SK-N-SH treated with all-trans-retinoic acid at 6 μM for 48 hours (cell line): ENCODE measurements at regions not wholly inside any gene's neighbourhood (a gene's known extent, or its start where the extent isn't known, plus 50 kb on each side); places are given as distances from the start of the nearest gene placed in this dataset.

Source experiments
- ARNTL ChIP-seq: fragments of 450-650 bp; formaldehyde crosslinking; IDR thresholded peaks from 2 replicates; pipeline ENCODE4 v1.5.0; 2020; ENCODE audit warnings: low read depth, mild to moderate bottlenecking, moderate library complexity, borderline replicate concordance
- BACH2 ChIP-seq: fragments of 250-450 bp; sonication (Bioruptor Pico); IDR thresholded peaks from 2 replicates; pipeline ENCODE4 v1.9.0; 2021; ENCODE audit warnings: mild to moderate bottlenecking, borderline replicate concordance
- CSDC2 ChIP-seq: fragments of 250-450 bp; sonication (Bioruptor Pico); IDR thresholded peaks from 2 replicates; pipeline ENCODE4 v1.5.0; 2020; ENCODE audit warnings: mild to moderate bottlenecking, moderate library complexity
- OSR1 ChIP-seq: fragments of 250-450 bp; sonication (Bioruptor Pico); IDR thresholded peaks from 2 replicates; pipeline ENCODE4 v1.8.0; 2022; ENCODE audit warnings: moderate library complexity, mild to moderate bottlenecking, inconsistent platforms
- POU6F1 ChIP-seq: fragments of 250-450 bp; sonication (Bioruptor Pico); IDR thresholded peaks from 2 replicates; pipeline ENCODE4 v1.8.0; 2021; ENCODE audit warnings: low read depth, mild to moderate bottlenecking, moderate library complexity, borderline replicate concordance
- RARB ChIP-seq: fragments of 250-450 bp; sonication (Bioruptor Pico); IDR thresholded peaks from 2 replicates; pipeline ENCODE4 v1.8.0; 2021; ENCODE audit warnings: mild to moderate bottlenecking, moderate library complexity
- ZNF565 ChIP-seq: fragments of 450-650 bp; formaldehyde crosslinking; conservative IDR thresholded peaks from 2 replicates; pipeline ENCODE4 v1.5.0; 2020; ENCODE audit warnings: low read depth, mild to moderate bottlenecking, moderate library complexity
- ZNF70 ChIP-seq: fragments of 450-650 bp; formaldehyde crosslinking; IDR thresholded peaks from 2 replicates; pipeline ENCODE4 v1.5.0; 2020; ENCODE audit warnings: mild to moderate bottlenecking, moderate library complexity
- TF ChIP-seq, protein P1 (sequence below): fragments of 250-450 bp; sonication (Bioruptor Pico); IDR thresholded peaks from 2 replicates; pipeline ENCODE4 v1.5.1; 2020; ENCODE audit warnings: low read depth, mild to moderate bottlenecking, moderate library complexity
- TF ChIP-seq, protein P2 (sequence below): fragments of 250-450 bp; sonication (Bioruptor Pico); IDR thresholded peaks from 2 replicates; pipeline ENCODE4 v1.8.0; 2020; ENCODE audit warnings: mild to moderate bottlenecking, moderate library complexity, borderline replicate concordance

DNA sequence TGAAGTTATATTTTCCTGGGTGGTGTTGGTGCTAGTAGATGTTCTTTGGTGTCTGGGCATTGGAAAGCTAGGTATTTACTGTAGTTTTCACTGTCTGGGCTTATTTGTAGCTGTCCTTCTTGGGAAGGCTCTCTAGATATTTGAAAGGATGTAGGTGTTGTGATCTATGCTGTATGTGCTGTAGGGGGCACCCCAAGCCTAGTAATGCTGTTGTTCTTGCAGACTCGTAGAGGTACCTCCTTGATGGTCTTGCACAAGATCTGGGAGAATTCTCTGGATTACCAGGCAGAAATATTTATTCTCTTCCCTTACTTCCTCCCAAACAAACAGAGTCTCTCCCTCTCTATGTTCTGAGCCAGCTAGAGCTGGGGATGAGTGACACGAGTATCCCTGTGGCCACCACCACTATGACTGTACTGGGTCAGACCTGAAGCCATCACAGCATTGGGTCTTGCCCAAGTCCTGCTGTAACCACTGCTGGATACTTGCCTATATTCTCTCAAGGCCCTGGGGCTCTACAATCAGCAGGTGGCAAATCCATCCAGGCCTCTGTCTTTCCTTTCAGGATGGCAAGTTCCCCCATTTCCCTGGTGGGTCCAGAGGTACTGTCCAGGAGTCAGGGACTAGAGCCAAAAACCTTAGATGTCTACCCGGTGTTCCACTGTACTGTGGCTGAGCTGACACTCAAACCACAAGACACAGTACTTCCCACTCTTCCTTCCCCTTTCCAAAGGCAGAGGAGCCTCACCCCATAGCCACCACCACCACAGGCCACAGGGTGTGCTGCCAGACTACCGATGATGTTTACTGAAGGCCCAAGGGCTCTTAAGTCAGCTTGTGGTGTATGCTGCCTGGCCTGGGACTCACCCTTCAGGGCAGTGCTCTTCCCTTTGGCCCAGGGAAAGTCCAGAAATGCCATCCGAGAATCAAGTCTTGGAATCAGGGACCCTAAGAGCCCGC lies 195.2 kb upstream of the DPPA4 start:
- TF ChIP-seq POU6F1: no peak
- TF ChIP-seq OSR1 (CRISPR knock-in tag): no peak
- no peak for TF ChIP-seq ZNF565
- no peak for TF ChIP-seq RARB
- no peak for TF ChIP-seq ZNF70 (CRISPR knock-in tag)
- TF ChIP-seq, protein P1, sequence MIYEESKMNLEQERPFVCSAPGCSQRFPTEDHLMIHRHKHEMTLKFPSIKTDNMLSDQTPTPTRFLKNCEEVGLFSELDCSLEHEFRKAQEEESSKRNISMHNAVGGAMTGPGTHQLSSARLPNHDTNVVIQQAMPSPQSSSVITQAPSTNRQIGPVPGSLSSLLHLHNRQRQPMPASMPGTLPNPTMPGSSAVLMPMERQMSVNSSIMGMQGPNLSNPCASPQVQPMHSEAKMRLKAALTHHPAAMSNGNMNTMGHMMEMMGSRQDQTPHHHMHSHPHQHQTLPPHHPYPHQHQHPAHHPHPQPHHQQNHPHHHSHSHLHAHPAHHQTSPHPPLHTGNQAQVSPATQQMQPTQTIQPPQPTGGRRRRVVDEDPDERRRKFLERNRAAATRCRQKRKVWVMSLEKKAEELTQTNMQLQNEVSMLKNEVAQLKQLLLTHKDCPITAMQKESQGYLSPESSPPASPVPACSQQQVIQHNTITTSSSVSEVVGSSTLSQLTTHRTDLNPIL (CRISPR knock-in tag): no peak
- TF ChIP-seq, protein P2, sequence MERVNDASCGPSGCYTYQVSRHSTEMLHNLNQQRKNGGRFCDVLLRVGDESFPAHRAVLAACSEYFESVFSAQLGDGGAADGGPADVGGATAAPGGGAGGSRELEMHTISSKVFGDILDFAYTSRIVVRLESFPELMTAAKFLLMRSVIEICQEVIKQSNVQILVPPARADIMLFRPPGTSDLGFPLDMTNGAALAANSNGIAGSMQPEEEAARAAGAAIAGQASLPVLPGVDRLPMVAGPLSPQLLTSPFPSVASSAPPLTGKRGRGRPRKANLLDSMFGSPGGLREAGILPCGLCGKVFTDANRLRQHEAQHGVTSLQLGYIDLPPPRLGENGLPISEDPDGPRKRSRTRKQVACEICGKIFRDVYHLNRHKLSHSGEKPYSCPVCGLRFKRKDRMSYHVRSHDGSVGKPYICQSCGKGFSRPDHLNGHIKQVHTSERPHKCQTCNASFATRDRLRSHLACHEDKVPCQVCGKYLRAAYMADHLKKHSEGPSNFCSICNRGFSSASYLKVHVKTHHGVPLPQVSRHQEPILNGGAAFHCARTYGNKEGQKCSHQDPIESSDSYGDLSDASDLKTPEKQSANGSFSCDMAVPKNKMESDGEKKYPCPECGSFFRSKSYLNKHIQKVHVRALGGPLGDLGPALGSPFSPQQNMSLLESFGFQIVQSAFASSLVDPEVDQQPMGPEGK (CRISPR knock-in tag): no peak
- TF ChIP-seq BACH2 (CRISPR knock-in tag): no peak
- TF ChIP-seq CSDC2: no peak
- no peak for TF ChIP-seq ARNTL
